ENCODE measurements at regions not wholly inside any gene's neighbourhood (a gene's known extent, or its start where the extent isn't known, plus 50 kb on each side); places are given as distances from the start of the nearest gene placed in this dataset.

DNA sequence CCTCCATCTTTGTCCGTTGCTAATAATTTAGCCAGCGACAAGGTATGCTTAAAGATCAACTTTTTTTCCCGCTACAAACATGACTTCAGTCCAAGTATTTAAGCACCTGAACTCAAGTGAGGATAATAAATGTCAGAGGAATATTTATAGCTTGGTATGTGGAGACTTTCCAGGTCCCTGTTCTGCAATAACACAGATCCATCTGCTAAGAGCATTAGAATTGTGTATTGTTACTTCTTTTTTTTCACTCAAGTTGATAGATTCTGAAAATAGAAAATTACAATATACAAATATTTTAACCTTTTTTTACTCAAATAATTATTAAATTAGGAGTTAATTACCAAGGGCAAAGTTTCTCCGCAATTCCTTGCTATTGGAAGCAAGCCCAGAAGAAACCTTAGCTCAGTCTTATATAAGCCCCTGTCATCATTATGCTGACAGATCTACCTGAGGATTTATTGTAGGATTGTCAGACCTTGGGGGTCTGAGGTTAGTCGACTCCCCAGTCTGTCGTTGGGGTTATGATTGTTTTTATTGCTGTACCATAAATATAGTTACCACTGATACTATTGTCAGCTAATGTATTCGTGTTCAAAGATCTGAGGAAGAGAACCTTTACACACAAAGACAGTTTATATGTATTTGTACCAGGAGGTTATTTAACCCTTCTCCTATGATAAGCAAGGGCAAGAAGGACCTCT, 337.9 kb downstream of the TBX15 start:
- TF ChIP-seq, protein P1, sequence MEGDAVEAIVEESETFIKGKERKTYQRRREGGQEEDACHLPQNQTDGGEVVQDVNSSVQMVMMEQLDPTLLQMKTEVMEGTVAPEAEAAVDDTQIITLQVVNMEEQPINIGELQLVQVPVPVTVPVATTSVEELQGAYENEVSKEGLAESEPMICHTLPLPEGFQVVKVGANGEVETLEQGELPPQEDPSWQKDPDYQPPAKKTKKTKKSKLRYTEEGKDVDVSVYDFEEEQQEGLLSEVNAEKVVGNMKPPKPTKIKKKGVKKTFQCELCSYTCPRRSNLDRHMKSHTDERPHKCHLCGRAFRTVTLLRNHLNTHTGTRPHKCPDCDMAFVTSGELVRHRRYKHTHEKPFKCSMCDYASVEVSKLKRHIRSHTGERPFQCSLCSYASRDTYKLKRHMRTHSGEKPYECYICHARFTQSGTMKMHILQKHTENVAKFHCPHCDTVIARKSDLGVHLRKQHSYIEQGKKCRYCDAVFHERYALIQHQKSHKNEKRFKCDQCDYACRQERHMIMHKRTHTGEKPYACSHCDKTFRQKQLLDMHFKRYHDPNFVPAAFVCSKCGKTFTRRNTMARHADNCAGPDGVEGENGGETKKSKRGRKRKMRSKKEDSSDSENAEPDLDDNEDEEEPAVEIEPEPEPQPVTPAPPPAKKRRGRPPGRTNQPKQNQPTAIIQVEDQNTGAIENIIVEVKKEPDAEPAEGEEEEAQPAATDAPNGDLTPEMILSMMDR (IDR thresholded peaks at IDR 0.05; ENCODE audit: control insufficient read depth, insufficient read depth, low read depth, low read length, missing control alignments) = no peak

DNA sequence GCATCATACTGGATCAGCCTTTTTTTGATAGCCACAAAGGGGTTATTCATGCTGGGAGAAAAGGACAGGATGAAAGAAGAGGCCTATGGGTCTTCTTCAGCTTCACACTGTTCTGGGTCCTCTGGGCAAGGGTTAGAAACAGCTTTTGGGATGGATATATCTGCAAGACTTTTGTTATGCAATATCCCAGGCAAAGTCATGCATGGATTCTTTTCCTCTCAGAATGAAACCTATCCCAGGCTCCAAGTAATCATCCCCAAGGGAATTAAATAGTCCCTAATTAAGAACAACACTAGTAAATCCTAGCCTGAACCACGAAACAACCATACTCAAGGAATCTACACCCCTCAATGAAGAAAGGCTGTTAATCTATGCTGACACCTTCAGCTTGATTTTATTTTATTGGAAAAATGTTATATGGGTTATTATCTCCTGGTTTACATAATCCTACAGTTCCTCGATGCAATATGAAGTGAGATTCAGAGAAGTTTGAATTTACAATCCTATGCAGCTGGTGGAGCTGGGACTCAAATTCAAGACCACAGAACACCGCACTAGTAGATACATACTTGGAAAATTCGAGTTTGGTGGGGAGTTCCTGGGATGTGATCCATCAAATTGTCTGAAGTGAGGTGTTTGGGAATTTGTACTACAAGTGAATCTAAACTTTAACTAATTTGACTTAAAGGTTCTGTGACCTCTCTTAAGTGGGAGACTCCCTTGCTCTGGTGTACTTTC, 338.6 kb downstream of the TBX15 start:
- DNase-seq (ENCODE audit: low read depth) = no peak
- H3K4me3 ChIP-seq (ENCODE audit: control insufficient read depth, low read depth, low read length) = no peak overlapping the region
- TF ChIP-seq, protein P1 (IDR thresholded peaks at IDR 0.05; ENCODE audit: control insufficient read depth, insufficient read depth, low read depth, low read length, missing control alignments) = no peak

More for the DNA sequence above, 337.9 kb downstream of the TBX15 start:
- DNase-seq (ENCODE audit: low read depth) = no peak
- no peak overlapping the region for H3K4me3 ChIP-seq (ENCODE audit: control insufficient read depth, low read depth, low read length)

DNA sequence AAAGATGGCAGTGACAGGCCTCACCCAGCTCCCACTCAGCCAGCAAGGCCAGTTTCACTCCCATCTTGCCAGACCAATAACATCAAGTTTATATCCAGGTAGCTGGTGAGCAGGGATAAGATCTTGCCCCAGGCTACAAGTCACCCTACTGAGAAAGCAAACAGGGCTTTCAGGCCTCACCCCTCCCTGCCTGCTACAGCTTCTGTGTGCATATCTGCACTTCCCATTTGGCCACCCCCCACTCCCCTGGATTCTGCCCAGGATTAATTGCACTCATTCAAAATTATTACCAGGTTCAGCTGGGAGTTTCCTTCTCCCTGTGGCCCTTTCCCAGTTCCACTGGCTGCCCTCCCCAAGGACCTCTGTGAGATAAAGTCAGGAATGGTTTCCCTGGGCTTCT, 352.1 kb downstream of the TBX15 start:
- DNase-seq (ENCODE audit: low read depth) = no peak
- TF ChIP-seq, protein P1 (IDR thresholded peaks at IDR 0.05; ENCODE audit: control insufficient read depth, insufficient read depth, low read depth, low read length, missing control alignments) = no peak
- H3K4me3 ChIP-seq (ENCODE audit: control insufficient read depth, low read depth, low read length) = no peak overlapping the region

DNA sequence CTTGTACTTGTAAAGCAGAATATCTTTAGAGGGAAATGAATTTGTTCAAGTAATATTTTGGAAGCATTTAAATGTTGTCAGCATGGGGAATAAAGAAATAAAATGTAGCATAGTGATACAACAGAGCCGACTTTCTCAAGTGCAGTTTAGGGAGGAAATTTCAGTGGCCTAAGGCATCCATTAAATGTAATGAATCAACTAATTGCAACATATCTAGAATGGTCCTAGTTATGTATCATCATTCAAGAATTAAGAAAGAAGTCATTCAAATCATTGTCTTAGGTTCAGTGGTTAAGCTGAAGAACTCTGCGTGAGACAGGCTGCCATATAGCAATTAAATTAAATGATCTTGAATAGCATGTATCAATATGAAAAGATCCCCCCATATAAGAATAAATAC, 360.7 kb downstream of the TBX15 start:
- TF ChIP-seq, protein P1 (IDR thresholded peaks at IDR 0.05; ENCODE audit: control insufficient read depth, insufficient read depth, low read depth, low read length, missing control alignments) = no peak
- no peak for DNase-seq (ENCODE audit: low read depth)
- H3K4me3 ChIP-seq (ENCODE audit: control insufficient read depth, low read depth, low read length) = no peak overlapping the region

DNA sequence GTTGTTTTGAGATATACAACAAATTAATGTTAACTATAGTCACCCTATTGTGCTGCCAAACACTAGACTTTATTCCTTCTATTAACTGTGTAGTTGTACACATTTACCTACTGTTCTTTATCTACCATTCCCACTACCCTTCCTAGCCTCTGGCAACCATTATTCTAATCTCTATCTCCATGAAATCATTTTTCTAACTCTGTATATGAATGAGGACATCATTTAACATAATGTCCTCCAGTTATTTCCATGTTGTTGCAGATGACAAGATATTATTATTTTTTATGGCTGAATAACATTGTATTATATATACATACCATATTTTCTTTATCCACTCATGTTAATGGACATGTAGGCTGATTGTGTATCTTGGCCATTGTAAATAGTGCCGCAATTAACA, 366.3 kb downstream of the TBX15 start:
- TF ChIP-seq, protein P1 (IDR thresholded peaks at IDR 0.05; ENCODE audit: control insufficient read depth, insufficient read depth, low read depth, low read length, missing control alignments) = no peak
- no peak for DNase-seq (ENCODE audit: low read depth)
- H3K4me3 ChIP-seq (ENCODE audit: control insufficient read depth, low read depth, low read length) = no peak overlapping the region

DNA sequence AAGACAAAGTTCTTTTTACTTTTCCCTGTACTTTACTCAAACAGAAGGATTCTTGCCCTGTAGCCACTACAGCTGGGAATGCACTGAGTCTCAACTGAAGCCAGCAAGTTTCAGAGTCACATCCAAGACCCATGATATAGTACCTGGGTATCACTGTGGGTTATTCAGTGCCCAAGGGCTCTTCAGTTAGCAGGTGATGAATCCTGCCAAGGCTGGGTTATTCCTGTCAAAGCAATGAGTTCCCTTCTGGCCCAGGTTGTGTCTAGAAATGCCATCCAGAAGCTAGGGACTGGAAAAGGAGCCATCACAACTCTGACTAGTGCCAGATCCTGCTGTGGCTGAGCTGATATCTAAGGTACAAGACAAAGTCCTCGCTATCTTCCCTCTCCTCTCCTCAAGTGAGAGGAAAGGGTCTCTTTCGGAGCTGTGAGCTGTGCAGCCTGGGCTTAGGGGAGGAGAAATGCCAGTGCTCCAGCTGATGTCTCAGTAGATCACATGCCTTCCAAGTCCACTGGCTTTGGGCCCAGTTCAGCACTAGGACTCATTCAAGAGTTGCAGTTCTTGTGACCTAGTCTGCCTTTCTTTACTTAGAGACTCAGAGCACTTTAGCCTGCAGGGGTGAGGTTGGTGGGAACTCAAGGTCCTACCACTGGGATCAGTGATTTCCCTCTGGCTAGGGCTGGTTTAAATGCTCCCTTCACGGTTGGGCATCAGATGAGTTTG, 369.4 kb downstream of the TBX15 start:
- TF ChIP-seq, protein P1 (IDR thresholded peaks at IDR 0.05; ENCODE audit: control insufficient read depth, insufficient read depth, low read depth, low read length, missing control alignments) = no peak
- no peak for DNase-seq (ENCODE audit: low read depth)
- H3K4me3 ChIP-seq (ENCODE audit: control insufficient read depth, low read depth, low read length) = no peak overlapping the region
